BJ (cell line): ENCODE measurements at regions not wholly inside any gene's neighbourhood (a gene's known extent, or its start where the extent isn't known, plus 50 kb on each side); places are given as distances from the start of the nearest gene placed in this dataset.
A peak's percentile ranks its signal among the peaks of the same experiment; 100 is the strongest.

Experiments
- CTCF ChIA-PET: fragments of 350-600 bp; formaldehyde crosslinking; extraction: SDS; loops from one replicate; lab custom pipeline; 2021; ENCODE audit warnings: antibody characterized with exemption, inconsistent platforms; lab: Yijun Ruan, JAX
- POLR2A ChIA-PET: fragments of 300-600 bp; sonication (Branson Sonifier 250); formaldehyde crosslinking; extraction: SDS; loops from one replicate; lab custom pipeline; 2021; ENCODE audit warnings: antibody characterized with exemption; lab: Charles Lee
- DNase-seq: peaks from one replicate; pipeline ENCODE4 v3.0.0-alpha.2; 2011; ENCODE audit warnings: low read depth
- H3K27me3 ChIP-seq: 2 replicates; pipeline ENCODE4 v1.6.0; 2011; ENCODE audit warnings: low read length; ENCODE audit not compliant: control insufficient read depth, insufficient read depth
- H3K36me3 ChIP-seq: 2 replicates; pipeline ENCODE4 v1.5.1; 2011; ENCODE audit warnings: low read length; ENCODE audit not compliant: control insufficient read depth, insufficient read depth
- H3K4me3 ChIP-seq: 2 replicates; pipeline ENCODE4 v1.5.1; 2011; ENCODE audit warnings: low read depth, mild to moderate bottlenecking, control low read depth, low read length
- CTCF ChIP-seq: IDR thresholded peaks from 2 replicates; pipeline ENCODE4 v1.5.1; 2011; ENCODE audit warnings: low read depth, mild to moderate bottlenecking, control low read depth, inconsistent platforms, low read length, moderate library complexity; ENCODE audit not compliant: insufficient read depth

DNA sequence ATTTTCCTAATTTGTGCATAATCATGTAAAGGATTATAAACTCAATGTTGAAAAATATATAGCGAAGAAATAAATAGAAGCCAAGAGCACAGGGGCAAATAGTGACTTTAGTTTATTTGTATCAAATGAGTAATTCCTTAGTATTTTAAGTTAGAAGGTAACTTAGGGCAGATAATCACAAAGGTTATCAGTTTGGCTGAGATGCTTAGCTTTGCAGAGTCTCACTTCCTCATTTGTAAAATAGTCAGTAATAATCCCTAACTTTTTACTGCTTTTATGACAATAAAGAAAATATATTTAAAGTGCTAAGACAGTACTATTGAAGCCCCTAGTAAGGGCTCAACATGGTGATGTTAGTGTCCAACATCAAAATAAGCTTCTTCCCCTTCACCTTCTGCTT lies 297.4 kb upstream of the TUSC1 start:
- ChIA-PET POLR2A (no interaction called here), CTCF (no interaction called here)
- no peaks in the 10 kb centered on the region for H3K36me3 ChIP-seq
- no peak overlapping the region for H3K4me3 ChIP-seq
- no peaks in the 10 kb centered on the region for H3K27me3 ChIP-seq
- TF ChIP-seq CTCF, result no peak
- DNase-seq, result no peak

GRCh38 chr9:25964239-25964638 lies 286.0 kb upstream of the TUSC1 start:
- Histone ChIP-seq H3K36me3 (no peaks in the 10 kb centered on the region), H3K4me3 (no peak overlapping the region), H3K27me3 (no peaks in the 10 kb centered on the region)
- TF ChIP-seq CTCF, result peak; percentile 54
- peak; percentile 15 for DNase-seq
- ChIA-PET POLR2A (no interaction called here), CTCF (interaction anchor here (0.8 to 1.5 kb wide), 5 partner anchors 55 to 369 kb away, joined by 3 to 20 read pairs (median 4); no protein-coding TSS in a partner anchor)

DNA sequence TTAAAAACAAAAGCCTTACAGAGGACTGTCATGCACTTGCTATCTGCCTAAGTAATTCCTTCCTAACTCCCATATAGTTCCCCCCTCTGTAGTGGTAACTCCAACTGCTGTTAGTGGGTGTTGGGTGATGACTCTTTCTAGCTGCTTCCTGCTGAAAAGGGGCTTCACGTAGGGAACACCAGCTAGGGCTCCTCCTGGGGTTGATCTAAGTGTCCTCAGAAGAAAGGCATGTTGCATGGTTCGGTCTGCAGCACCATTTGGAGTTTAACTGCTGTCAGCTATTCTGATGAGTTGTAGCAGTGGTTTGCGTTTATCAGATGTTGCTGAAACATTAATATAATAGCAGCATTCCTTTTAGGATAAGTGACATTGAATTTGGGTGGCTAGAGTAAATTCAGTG lies 281.9 kb upstream of the TUSC1 start:
- H3K27me3 ChIP-seq, result no peaks in the 10 kb centered on the region
- TF ChIP-seq CTCF, result no peak
- H3K4me3 ChIP-seq, result no peak overlapping the region
- DNase-seq, result peak; percentile 1
- ChIA-PET CTCF (interaction anchor here (2.0 kb wide), 1 partner anchor 366 kb away, joined by 8 read pairs; no protein-coding TSS in a partner anchor), POLR2A (no interaction called here)
- no peaks in the 10 kb centered on the region for H3K36me3 ChIP-seq

DNA sequence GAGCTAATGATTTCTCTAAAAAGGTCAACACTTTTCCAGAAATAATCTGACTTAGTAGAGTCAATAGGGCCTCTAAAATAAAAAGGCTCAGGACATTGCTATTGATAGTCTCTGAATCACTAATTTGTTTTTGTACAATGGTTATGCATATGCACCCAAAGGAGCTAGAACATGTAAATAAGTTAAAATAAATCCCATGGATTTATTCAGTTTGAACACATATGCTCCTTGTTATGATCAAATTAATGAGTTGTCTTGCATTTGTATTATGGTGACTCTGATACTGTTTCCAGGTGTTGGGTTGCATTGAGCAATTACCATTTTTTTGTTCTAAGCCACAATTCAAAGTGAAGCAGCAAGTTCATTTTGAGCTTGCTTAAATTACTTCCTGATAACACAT lies 276.0 kb upstream of the TUSC1 start:
- DNase-seq, result no peak
- ChIA-PET POLR2A (no interaction called here), CTCF (no interaction called here)
- H3K4me3 ChIP-seq, result no peak overlapping the region
- TF ChIP-seq CTCF, result no peak
- H3K36me3 ChIP-seq, result no peaks in the 10 kb centered on the region
- no peaks in the 10 kb centered on the region for H3K27me3 ChIP-seq

GRCh38 chr9:25948182-25948581 lies 269.9 kb upstream of the TUSC1 start:
- Histone ChIP-seq H3K27me3 (no peaks in the 10 kb centered on the region), H3K36me3 (no peaks in the 10 kb centered on the region), H3K4me3 (no peak overlapping the region)
- CTCF ChIA-PET, result no interaction called here
- no peak for DNase-seq
- TF ChIP-seq CTCF, result no peak
- POLR2A ChIA-PET, result no interaction called here
